ENCODE measurements at regions not wholly inside any gene's neighbourhood (a gene's known extent, or its start where the extent isn't known, plus 50 kb on each side); places are given as distances from the start of the nearest gene placed in this dataset.
"Not testable (repeated sequence)": the region's sequence is repeated elsewhere in the genome, so short reads cannot be mapped to it uniquely, and the experiment has no call there.

- H3K4me2 ChIP-seq (ENCODE audit: low read depth, low read length); H4K20me1 ChIP-seq (ENCODE audit: insufficient read depth, low read length); ATAC-seq; H3K4me3 ChIP-seq (replicated peaks in 1 of 3; ENCODE audit: insufficient read depth in 1 of 3, low read depth in 2 of 3, low read length in 3 of 3); POLR2A ChIA-PET; H2AFZ ChIP-seq (ENCODE audit: low read length); H3K9ac ChIP-seq (ENCODE audit: insufficient read depth, low read depth, low read length); H3K79me2 ChIP-seq (ENCODE audit: insufficient read depth, low read length); in situ Hi-C loops (cut with HindIII; ENCODE audit: extremely low pct_ligation_motif_present, low pct_unique_long_range_greater_than_20kb); BruUV-seq (replicated peaks); DNase-seq (ENCODE audit: low spot score); H3K27me3 ChIP-seq (ENCODE audit: control insufficient read depth in 1 of 2, insufficient read depth in 2 of 2, low read length in 2 of 2); CTCF ChIA-PET (ENCODE audit: low intra/inter-chr PET ratio, low total read pairs); FAIRE-seq; intact Hi-C loops (cut with micrococcal nuclease; ENCODE audit: unreplicated experiment); H3K4me1 ChIP-seq (ENCODE audit: insufficient read depth, low read length); H3K36me3 ChIP-seq (replicated peaks in 1 of 2; ENCODE audit: control insufficient read depth in 1 of 2, insufficient read depth in 2 of 2, low read length in 2 of 2); H3K27ac ChIP-seq (ENCODE audit: extremely low read length, insufficient read depth, low read length): not testable (repeated sequence)
- H3K9me3 ChIP-seq (ENCODE audit: low read length): peaks cover 46% of the 10 kb centered on the region
- 54% methylated on average over 2 of the region's 2 CpGs for WGBS (ENCODE audit: low lambda C conversion rate)
These were observed 184.6 kb upstream of the EEF2KMT start for GRCh38 chr16:5282152-5282551.

GRCh38 chr16:5257462-5257861 lies 159.9 kb upstream of the EEF2KMT start:
- no peaks in the 10 kb centered on the region for H3K36me3 ChIP-seq (replicated peaks in 1 of 2; ENCODE audit: control insufficient read depth in 1 of 2, insufficient read depth in 2 of 2, low read length in 2 of 2)
- BruUV-seq (replicated peaks): no TSS peak
- no peak overlapping the region for H3K27ac ChIP-seq (ENCODE audit: extremely low read length, insufficient read depth, low read length)
- no peak overlapping the region for H3K9ac ChIP-seq (ENCODE audit: insufficient read depth, low read depth, low read length)
- DNase-seq (ENCODE audit: low spot score) (no peak), FAIRE-seq (no peak), ATAC-seq (no peak)
- H3K9me3 ChIP-seq (ENCODE audit: low read length): no peaks in the 10 kb centered on the region
- H3K4me1 ChIP-seq (ENCODE audit: insufficient read depth, low read length): no peaks in the 10 kb centered on the region
- CTCF ChIA-PET (ENCODE audit: low intra/inter-chr PET ratio, low total read pairs): no interaction called here
- no peak overlapping the region for H3K4me3 ChIP-seq (replicated peaks in 1 of 3; ENCODE audit: insufficient read depth in 1 of 3, low read depth in 2 of 3, low read length in 3 of 3)
- intact Hi-C loops (cut with micrococcal nuclease; ENCODE audit: unreplicated experiment): no loop called here
- WGBS (ENCODE audit: low lambda C conversion rate): 17% methylated on average over 11 of the region's 11 CpGs
- H3K4me2 ChIP-seq (ENCODE audit: low read depth, low read length): no peak overlapping the region
- no peaks in the 10 kb centered on the region for H3K79me2 ChIP-seq (ENCODE audit: insufficient read depth, low read length)
- H4K20me1 ChIP-seq (ENCODE audit: insufficient read depth, low read length): no peaks in the 10 kb centered on the region
- POLR2A ChIA-PET: no interaction called here
- H2AFZ ChIP-seq (ENCODE audit: low read length): no peak overlapping the region
- no peaks in the 10 kb centered on the region; a peak in 1 of 5 replicates for H3K27me3 ChIP-seq (ENCODE audit: control insufficient read depth in 1 of 2, insufficient read depth in 2 of 2, low read length in 2 of 2)
- TF ChIP-seq UBTF (CRISPR knock-in tag; IDR thresholded peaks at IDR 0.05) (no peak), GRHL1 (CRISPR knock-in tag; conservative IDR thresholded peaks at IDR 0.05) (no peak), GMEB2 (CRISPR knock-in tag; IDR thresholded peaks at IDR 0.05; ENCODE audit: low read depth) (no peak)
- in situ Hi-C loops (cut with HindIII; ENCODE audit: extremely low pct_ligation_motif_present, low pct_unique_long_range_greater_than_20kb): no loop called here

Measured in HepG2 (cell line).